GM21723 (cell line): ENCODE measurements at regions not wholly inside any gene's neighbourhood (a gene's known extent, or its start where the extent isn't known, plus 50 kb on each side); places are given as distances from the start of the nearest gene placed in this dataset.

Source experiments
- ATAC-seq: cut with Tn5 transposase; IDR thresholded peaks from one replicate; pipeline ENCODE4 v1.9.1; 2021; ENCODE audit warnings: mild to moderate bottlenecking, moderate library complexity; ENCODE audit not compliant: unreplicated experiment

GRCh38 chr7:18235819-18236218 lies 208.2 kb upstream of the PRPS1L1 start:
- no peak for ATAC-seq

GRCh38 chr7:18239212-18239611 lies 211.6 kb upstream of the PRPS1L1 start:
- ATAC-seq, result no peak

- ATAC-seq, result no peak
Observed at GRCh38 chr7:18241543-18242231, 214.0 kb upstream of the PRPS1L1 start.

- no peak for ATAC-seq
Observed at GRCh38 chr7:18243731-18244130, 216.1 kb upstream of the PRPS1L1 start.

- no peak for ATAC-seq
Observed at GRCh38 chr7:18250133-18250532, 222.5 kb upstream of the PRPS1L1 start.

GRCh38 chr7:18257711-18258110 lies 230.1 kb upstream of the PRPS1L1 start:
- no peak for ATAC-seq

GRCh38 chr7:18262058-18262457 lies 233.5 kb upstream of the HDAC9 start:
- ATAC-seq, result no peak

- ATAC-seq, result no peak
Observed at GRCh38 chr7:18265611-18266281, 229.8 kb upstream of the HDAC9 start.

- no peak for ATAC-seq
Observed at GRCh38 chr7:18268571-18268970, 227.0 kb upstream of the HDAC9 start.

GRCh38 chr7:18276380-18276779 lies 219.2 kb upstream of the HDAC9 start:
- no peak for ATAC-seq

- no peak for ATAC-seq
Observed at GRCh38 chr7:18278316-18278715, 217.2 kb upstream of the HDAC9 start.

GRCh38 chr7:18283045-18283444 lies 212.5 kb upstream of the HDAC9 start:
- ATAC-seq, result no peak

GRCh38 chr7:18287482-18287881 lies 208.1 kb upstream of the HDAC9 start:
- no peak for ATAC-seq

GRCh38 chr7:18288322-18289037 lies 207.1 kb upstream of the HDAC9 start:
- ATAC-seq, result no peak

GRCh38 chr7:18289788-18290187 lies 205.8 kb upstream of the HDAC9 start:
- no peak for ATAC-seq

- ATAC-seq, result no peak
Observed at GRCh38 chr7:18290223-18290622, 205.3 kb upstream of the HDAC9 start.

- no peak for ATAC-seq
Observed at GRCh38 chr7:18290865-18291264, 204.7 kb upstream of the HDAC9 start.

GRCh38 chr7:18292584-18292983 lies 203.0 kb upstream of the HDAC9 start:
- no peak for ATAC-seq

GRCh38 chr7:18293759-18294158 lies 201.8 kb upstream of the HDAC9 start:
- ATAC-seq, result no peak

- ATAC-seq, result no peak
Observed at GRCh38 chr7:18294411-18294810, 201.1 kb upstream of the HDAC9 start.

GRCh38 chr7:18295781-18296423 lies 199.6 kb upstream of the HDAC9 start:
- no peak for ATAC-seq

GRCh38 chr7:18302097-18302496 lies 193.5 kb upstream of the HDAC9 start:
- ATAC-seq, result no peak
